ENCODE measurements at regions not wholly inside any gene's neighbourhood (a gene's known extent, or its start where the extent isn't known, plus 50 kb on each side); places are given as distances from the start of the nearest gene placed in this dataset.

DNA sequence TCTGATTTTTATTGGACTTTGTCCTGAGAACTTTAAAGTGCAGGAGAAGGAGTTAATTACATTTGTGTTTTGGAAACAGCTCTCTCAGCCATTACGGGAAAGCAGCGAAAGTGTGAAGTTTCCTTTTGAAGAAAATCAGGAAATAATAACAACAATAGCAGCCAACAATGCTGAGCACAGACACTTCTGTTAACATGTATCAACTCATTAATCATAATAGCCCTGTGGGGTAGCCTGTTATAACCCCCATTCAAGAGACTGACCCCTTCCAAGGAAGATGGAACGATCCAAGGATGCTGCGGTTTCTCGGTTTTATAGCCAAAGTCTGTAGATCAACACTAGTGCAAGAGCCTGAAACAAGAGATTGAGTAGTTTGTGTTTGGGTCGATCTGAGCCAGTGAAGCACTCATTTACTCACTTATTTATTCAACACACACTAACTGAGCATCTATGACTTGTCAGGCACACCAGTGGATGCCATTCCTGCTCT, 195.5 kb downstream of the DRD1 start:
- H3K27me3 ChIP-seq, result no peaks in the 10 kb centered on the region
- no peak overlapping the region for H3K4me3 ChIP-seq
- TF ChIP-seq, protein P1, sequence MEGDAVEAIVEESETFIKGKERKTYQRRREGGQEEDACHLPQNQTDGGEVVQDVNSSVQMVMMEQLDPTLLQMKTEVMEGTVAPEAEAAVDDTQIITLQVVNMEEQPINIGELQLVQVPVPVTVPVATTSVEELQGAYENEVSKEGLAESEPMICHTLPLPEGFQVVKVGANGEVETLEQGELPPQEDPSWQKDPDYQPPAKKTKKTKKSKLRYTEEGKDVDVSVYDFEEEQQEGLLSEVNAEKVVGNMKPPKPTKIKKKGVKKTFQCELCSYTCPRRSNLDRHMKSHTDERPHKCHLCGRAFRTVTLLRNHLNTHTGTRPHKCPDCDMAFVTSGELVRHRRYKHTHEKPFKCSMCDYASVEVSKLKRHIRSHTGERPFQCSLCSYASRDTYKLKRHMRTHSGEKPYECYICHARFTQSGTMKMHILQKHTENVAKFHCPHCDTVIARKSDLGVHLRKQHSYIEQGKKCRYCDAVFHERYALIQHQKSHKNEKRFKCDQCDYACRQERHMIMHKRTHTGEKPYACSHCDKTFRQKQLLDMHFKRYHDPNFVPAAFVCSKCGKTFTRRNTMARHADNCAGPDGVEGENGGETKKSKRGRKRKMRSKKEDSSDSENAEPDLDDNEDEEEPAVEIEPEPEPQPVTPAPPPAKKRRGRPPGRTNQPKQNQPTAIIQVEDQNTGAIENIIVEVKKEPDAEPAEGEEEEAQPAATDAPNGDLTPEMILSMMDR (IDR thresholded peaks at IDR 0.05), result no peak
- H3K4me1 ChIP-seq, result peaks cover 0 to 2% of the 10 kb centered on the region in 2 donors
- no peak for DNase-seq (ENCODE audit: low spot score)
- H3K9me3 ChIP-seq, result no peaks in the 10 kb centered on the region
- no peak overlapping the region for H3K27ac ChIP-seq
- no peaks in the 10 kb centered on the region for H3K36me3 ChIP-seq

DNA sequence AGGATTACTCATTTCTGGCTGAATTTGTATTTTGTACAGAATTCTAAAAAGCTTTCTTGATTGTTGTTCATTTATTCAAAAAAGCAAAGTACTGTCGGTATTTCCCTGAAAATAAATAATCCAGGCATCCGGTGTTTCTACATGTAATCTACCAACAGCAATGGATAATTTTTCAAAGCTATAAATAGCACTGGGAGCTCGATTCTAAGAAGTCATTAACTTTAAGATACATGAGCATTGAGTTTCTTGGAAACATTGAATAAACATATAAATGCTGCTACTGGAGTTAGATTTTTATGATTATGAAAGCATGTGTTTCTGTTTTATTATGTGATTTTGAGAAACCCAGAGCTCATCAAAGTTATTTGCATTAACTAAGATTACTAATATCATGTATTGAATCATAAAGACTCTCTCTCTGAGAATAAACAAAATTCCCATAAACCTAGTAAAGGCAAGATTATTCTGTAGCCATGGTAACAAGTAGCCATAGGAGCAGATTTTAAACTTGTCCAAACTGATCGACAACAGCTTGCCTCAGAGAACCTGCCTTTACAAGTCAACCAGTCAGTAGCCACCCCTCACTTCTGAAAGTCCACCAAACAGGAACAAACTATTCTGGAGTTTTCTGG, 197.0 kb downstream of the DRD1 start:
- Histone ChIP-seq H3K27ac (peak overlapping the region in 1 of 2 donors; percentile 29), H3K4me3 (no peak overlapping the region), H3K36me3 (no peaks in the 10 kb centered on the region), H3K4me1 (no peaks in the 10 kb centered on the region), H3K27me3 (no peaks in the 10 kb centered on the region), H3K9me3 (no peaks in the 10 kb centered on the region)
- TF ChIP-seq, protein P1 (IDR thresholded peaks at IDR 0.05), result no peak
- DNase-seq (ENCODE audit: low spot score), result no peak

DNA sequence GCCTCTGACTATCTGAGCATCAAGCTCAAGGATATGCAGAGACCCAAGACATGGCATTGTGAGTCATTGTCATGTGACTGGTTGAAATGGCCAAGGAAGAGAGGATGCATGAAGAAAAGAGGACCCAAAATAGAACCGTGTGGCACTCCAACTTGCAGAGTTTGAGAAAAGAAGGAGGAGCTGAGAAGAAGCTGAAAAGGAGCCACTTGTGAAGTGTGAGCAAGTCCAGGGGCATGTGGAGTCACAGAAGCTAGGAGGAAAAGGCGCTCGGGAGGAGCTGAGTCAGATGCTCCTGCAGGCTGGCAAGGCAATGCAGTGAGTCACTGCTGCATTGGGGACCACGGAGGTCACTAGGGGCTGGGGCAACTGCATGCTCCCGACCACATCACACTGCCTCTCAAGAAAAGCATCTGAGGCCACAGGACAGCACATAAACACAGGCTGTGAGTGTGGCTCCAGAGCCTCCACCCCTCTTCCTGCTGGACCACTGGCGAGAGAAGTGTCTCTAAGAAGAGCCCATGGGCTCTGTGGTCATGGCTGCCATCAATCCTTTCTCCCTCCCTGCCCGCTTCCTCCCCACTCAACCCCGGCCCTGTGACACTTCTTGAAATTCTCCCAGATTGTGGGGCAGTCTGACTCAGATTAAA, 197.6 kb downstream of the DRD1 start:
- Histone ChIP-seq H3K27ac (peak overlapping the region in 1 of 2 donors; percentile 29), H3K9me3 (no peaks in the 10 kb centered on the region), H3K4me3 (no peak overlapping the region), H3K27me3 (no peaks in the 10 kb centered on the region), H3K36me3 (no peaks in the 10 kb centered on the region), H3K4me1 (no peaks in the 10 kb centered on the region)
- TF ChIP-seq, protein P1 (IDR thresholded peaks at IDR 0.05), result no peak
- DNase-seq (ENCODE audit: low spot score), result no peak

DNA sequence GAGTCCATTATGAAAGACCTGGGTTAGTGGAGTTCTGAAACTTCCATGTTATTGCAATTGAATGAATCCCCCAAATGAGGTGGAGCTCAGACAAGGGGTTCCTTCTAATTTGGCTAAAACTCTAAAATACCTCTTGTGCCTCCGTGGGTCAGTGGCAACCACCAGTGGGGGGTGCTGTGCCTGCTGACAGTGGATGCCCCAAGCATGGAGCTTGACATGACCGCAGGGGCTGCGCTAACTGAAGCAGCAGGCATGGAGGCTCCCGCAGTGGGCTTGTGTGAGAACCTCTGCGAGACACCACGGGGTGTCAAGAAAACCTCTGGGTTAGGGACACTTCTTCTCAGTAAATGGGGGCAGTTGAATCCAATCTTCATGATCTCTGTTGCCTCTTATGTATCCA, 200.5 kb downstream of the DRD1 start:
- no peak for DNase-seq (ENCODE audit: low spot score)
- TF ChIP-seq, protein P1 (IDR thresholded peaks at IDR 0.05), result no peak
- H3K4me1 ChIP-seq, result no peaks in the 10 kb centered on the region

DNA sequence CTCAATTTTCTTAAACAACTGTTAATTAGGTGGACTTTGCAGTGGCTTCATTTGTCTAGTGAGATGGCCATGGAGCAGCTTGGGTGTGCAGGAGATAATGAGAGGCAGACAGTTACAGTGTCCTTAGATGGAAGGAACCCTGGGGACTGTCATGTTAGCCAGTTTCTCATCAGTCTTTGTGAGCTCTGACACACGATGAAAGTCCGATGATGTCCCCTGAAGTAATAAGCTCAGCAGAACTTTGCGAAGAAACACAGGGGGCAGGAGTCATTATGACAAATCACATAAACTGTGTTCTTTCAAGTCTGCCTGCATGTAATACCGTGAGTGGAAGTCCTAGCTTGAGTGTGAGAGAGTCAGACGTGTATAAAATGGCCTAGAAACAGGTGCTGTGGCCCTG, 201.8 kb downstream of the DRD1 start:
- Histone ChIP-seq H3K36me3 (no peaks in the 10 kb centered on the region), H3K27me3 (no peaks in the 10 kb centered on the region), H3K9me3 (no peaks in the 10 kb centered on the region), H3K4me1 (no peaks in the 10 kb centered on the region), H3K4me3 (no peak overlapping the region), H3K27ac (no peak overlapping the region)
- TF ChIP-seq, protein P1 (IDR thresholded peaks at IDR 0.05), result no peak
- no peak for DNase-seq (ENCODE audit: low spot score)

More for the DNA sequence above, 200.5 kb downstream of the DRD1 start:
- no peaks in the 10 kb centered on the region for H3K9me3 ChIP-seq
- H3K36me3 ChIP-seq, result no peaks in the 10 kb centered on the region
- no peak overlapping the region for H3K27ac ChIP-seq
- H3K4me3 ChIP-seq, result no peak overlapping the region
- no peaks in the 10 kb centered on the region for H3K27me3 ChIP-seq
